ENCODE measurements at regions not wholly inside any gene's neighbourhood (a gene's known extent, or its start where the extent isn't known, plus 50 kb on each side); places are given as distances from the start of the nearest gene placed in this dataset.
"Not testable (repeated sequence)": the region's sequence is repeated elsewhere in the genome, so short reads cannot be mapped to it uniquely, and the experiment has no call there.

DNA sequence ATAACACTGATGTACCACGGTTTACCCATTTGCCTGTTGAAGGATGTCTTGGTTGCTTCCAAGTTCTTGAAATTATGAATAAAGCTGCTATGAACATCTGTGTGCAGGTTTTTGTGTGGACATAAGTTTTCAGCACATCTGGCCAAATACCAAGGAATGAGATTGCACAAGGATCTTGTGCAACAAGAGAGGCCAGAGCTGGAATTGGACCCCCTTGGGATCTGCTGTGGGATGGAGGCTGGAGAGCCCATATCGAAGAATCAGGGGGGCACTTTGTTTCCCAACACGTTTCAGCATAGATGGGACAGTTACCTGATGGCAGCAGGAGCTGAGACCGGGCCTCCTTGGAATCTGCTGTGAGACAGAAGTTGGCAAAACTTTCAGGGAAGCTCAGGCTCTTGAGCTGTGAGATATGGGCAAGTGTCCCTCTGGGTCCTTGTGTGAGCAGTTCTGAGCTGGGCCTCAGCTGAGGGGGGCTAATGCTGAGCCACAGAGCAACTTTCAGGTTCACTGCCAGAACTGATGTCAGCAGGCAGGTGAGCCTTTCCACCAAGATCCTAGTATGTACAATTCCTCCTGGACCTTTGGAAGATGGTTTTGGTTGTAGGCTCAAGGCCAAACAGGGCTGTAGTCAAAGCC lies 115.2 kb upstream of the RAB18 start:
- DNase-seq, result peak; percentile 12 to 22

DNA sequence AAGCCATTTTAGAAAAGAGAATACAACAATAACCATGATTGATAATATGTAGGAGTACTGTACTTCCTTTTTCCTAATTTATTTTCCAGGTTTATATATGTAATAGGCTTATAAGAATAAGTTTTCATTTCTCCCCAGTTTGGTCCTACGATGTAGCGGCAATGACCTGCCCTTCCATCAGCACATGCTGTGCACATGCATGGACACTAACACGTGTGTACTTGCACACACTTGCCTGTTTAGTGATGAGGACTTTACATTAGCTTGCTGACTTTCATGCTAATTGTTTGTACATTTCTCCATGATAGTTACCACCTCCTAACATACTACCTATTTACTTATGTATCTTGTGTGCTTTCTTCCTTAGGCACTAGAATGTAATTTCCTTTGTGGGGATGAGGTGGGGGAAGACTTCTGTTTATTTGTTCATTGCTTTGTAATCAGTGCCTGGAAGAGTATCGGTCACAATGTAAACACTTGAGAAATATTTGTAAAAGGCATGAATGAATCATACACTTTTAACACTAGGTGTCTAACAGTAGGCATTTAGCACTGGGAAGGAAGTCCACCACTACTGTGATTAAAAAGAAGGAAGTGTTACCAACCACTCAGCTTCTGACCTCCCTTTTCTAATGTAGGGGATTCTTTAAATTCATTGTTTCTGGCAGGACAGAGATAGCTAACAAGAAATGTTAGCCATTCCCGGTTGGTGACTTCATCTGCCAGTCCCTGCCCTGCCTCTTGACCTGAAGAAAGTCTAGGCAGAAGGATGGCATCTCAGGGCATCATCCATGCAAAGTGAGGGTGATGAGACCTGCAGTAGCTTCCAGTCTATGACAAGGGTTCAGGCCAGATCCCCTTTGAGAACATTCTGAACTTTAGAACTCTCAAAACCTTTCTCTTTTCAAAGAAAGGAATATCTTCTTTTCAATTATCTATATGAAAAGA lies 120.2 kb upstream of the RAB18 start:
- no peak for DNase-seq

DNA sequence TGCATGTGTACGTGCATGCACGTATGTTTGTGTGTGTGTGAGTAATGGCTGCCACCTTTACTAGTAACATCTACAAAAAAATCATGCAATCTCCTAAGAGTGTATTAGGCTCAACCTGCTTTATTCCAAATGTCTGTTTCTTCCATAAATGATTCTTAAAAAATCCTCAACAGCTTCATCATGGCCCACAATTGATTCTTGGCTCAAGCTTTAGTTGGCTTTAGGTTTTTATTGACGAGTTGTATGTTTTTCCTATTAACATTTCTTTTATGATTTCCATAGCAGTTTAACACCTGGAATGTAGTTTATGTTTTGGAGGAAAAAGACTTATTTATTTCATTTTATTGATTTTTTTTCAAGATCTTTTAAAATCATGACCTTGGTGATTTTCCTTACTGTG lies 121.9 kb upstream of the RAB18 start:
- no peak for DNase-seq

DNA sequence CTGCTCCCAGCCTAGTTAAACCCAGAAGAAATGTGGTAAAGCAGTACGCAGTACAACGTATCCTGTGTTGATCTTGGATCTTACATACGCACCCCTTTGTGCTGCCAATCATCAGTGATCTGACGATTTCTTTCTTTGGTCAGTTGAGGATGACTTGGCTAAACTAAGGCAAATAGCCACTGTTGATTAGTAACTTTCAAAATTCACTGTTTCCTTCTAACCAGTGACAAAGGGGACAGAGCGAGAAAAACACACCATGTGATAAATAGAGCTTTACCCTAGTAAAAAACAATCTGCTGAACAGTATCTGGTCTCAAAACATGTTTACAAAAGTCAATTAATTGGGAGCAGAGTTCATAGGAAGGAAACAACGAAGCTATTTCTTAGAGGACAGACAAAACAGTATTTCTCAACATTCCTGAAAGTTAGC lies 123.2 kb upstream of the RAB18 start:
- no peak for DNase-seq

DNA sequence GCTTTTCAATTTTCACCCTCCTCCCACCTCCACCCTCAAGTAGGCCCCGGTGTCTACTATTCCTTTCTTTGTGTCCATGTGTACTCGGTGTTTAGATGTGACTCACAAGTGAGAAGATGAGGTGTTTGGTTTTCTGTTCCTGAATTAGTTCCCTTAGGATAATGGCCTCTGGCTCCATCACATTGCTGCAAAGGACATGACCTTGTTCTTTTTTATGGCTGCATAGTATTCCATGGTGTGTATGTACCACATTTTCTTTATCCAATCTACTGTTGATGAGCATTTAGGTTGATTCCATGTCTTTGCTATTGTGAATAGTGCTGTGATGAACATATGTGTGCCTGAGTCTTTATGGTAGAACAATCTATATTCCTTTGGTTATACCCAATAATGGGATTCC lies 125.1 kb upstream of the RAB18 start:
- not testable (repeated sequence) for DNase-seq

DNA sequence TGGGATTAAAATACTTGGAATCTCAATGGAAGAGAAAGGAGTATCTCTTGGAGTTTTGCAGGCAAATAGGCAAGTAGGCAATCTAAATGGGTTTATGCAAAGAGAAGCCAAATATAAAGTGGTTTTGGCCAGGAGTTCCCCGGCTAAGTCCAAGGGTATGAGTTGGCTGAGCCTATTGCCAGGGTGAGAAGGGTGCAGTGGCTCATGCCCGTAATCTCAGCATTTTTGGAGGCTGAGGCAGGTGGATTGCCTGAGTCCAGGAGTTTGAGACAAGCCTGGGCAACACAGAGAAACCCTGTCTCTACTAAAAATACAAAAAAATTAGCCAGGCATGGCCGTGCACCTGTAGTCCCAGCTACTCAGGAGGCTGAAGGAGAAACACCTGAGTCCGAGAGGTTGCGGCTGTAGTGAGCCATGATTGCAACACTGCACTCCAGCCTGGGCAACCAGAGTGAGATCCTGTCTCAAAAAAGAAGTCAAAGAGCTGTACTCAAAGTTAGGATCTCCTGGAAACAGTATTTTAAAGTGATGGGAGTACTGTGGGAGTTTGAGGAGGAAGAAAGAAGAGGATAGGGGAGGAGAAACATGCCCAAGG lies 130.4 kb upstream of the RAB18 start:
- DNase-seq, result no peak

DNA sequence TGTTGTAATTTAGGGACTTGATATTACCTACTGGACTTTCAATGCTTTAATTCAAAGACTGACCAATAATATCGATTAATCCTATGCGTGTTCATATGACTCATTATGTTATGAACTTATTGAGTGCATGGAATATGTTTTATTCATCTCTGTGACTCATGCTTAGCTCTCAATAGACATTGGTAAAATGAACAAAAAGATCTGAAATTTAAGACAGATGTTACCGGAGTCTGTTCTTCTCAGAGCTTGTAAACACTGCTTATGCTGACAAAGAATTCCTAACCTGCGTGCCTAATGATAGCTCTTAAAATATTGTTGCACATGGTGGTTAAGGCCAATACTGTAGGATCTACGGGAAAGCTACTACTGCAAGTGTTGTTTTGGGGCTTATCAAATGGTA lies 131.5 kb upstream of the ACBD5 start:
- no peak for DNase-seq

DNA sequence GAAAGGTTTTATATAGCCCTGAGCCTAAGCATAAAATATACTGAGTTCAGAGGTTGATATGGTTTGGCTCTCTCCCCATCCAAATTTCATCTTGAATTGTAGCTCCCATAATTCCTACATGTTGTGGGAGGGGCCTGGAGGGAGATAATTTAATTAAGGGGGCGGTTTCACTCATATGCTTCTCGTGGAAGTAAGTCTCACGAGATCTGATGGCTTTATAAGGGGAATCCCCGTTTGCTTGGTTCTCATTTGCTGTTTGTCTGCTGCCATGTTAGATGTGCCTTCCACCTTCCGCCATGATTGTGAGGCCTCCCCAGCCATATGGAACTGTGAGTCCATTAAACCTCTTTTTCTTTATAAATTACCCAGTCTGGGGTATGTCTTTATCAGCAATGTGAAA lies 130.8 kb upstream of the ACBD5 start:
- not testable (repeated sequence) for DNase-seq

DNA sequence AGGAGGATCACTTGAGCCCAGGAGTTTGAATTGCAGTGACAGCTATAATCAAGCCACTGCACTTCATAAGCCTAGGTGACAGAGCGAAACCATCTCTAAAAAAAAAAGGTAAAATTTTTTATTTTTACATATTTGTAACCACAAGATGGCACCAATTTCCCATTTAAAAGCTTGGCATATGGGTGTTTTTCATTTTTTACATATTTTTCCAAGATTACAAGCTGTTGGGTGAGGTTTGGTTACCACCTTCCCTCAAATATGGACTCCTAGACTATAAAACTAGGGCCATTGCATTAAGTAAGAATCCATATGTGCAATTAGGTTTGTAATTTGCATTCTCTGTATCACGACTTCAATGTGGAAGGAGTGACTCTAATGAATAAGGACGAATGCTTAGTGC lies 129.3 kb upstream of the ACBD5 start:
- DNase-seq, result no peak

DNA sequence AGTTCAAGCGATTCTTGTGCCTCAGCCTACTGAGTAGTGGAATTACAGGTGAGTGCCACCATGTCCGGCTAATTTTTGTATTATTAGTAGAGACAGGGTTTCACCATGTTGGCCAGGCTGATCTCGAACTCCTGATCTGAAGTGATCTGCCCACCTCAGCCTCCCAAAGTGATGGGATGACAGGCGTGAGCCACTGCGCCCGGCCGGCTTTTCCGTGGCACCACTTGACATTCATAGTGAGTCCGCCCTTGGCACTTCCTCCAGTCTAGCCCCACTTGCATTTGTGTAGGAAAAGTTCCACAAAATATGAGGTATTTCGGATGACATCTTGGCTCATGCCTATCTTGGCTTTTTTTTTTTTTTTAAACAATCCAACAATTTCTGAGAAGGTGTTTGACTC lies 128.1 kb upstream of the ACBD5 start:
- no peak for DNase-seq

DNA sequence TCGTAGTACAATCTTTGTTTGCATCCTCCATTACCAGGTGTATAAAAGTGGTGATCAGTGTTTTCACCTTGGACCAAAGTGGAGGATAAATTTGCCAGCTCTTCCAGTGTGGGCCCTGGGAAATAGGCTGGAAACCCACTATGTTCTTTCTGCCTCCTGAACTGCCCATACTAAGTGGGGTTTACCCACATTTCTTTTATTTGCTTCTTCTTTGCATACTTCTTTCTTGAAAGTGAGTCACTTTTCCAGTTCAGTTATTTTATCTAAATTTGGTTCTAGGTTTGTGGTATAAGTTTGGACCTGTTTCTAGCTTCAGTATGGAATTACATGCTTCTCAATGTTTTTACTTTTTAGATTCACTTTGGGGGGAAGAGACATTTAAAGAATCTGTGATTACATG lies 126.2 kb upstream of the ACBD5 start:
- no peak for DNase-seq

DNA sequence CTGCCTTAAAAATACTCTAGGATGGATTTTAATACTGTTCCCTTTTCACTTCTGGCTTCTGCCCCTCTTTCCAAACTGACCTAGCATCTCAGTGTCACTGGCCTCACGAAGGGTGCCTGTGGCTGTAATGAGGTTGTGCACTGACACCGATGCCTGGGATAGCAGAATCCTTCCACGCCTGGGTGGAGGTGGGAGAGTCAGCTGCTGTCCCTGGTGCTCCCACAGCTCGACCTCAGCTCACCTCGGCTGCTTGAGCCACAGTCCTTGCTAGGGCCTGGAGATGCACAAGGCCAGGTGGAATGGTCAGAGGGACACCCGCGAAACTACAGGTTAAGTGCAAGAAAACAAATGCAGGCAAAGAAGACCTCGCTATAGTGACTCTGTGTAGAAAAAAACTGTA lies 123.4 kb upstream of the ACBD5 start:
- no peak for DNase-seq

DNA sequence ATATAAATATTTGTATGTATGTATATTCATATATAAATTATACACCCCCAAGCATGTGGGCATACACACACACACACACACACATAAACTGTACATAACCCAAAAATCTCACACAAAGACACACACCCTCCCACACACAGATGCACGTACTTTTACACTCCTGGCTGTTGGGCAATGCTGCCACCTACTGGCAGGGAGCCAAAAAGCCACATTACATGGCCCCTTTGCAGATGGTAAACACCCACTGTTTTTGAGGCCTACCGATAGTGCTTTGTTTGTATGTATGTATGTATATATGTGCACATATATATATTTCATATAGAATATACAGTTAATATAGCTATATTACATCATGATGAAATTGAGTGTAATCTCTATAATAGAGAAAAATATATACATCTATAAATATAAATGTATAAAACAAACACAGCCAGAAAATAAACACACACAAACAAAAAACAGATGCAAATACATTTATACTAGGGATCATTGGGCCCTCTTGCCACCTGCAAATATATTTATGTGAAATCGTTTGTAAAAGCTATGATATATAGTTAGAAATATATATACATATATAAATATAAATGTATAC lies 120.1 kb upstream of the ACBD5 start:
- DNase-seq, result peak; percentile 30 to 48

DNA sequence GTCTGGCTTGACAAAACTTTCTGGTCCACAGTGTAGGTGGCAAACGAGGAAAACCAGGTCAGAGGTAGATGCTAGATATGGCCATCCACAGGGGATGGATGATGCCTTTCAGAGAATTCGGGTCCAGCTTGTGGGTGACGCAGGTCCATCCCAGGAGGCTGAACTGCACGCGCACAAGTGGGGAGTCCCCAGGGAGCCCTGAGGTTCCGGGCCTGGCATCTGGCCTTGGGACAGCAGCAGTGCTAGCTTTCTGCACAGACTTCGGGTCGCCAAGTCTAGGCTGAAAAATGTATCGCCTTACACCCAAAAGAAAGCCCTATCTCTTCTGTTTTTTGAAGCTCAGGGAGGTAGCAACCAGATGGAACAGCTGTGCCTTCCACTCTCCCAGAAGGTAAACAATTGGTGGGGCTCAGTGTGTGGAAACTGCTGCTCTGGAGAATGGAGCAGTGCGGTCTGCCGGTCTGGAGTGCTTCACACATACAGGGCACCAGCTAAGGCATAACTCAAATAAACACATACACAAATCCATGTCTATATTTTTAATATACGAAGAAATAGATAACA lies 119.3 kb upstream of the ACBD5 start:
- DNase-seq, result no peak

DNA sequence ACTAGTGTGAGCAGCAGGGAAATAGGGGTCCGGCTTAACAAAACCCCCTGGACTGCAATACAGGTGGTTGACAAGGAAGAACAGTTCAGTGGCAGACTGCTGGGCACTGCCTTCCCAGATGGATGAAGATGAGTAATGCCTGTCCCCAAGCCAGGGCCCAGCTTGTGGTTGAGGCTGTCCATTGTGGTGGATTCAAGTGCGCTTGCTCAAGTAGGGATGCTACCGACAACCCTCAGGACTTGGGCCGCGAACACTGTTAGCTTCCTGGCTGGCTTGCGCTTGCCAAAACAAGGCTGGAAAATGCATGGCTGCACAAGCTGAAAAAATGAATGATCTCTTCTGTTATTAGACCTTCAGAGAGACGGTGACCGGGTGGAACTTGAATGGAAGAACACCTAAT lies 116.1 kb upstream of the ACBD5 start:
- DNase-seq, result no peak

DNA sequence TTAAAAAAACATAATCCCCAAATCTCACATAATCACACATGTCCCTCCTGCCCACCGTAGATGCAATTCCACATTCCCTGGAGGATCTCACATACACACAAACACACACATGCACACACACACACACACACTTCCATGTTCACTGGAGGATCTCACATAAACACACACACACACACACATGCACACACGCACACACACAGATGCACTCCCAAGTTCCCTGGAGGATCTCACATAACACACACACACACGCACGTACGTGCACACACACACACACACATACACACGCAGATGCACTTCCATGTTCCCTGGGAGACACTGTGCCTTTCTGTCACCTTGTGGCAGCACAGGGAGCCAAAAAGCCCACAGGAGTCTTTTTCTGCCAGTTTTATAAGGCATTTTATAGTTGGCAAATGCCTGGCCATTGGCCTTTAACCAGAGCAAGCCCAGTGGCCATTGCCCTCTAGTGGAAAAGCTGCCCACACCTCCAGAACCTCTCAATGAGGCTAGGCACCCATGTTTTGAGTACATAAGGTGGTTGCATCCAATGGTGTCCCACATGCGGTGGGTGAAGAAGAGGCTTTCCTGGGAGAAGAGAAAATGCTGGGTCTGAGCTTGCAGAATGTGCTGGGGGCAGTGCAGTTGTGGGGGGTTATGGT lies 115.4 kb upstream of the ACBD5 start:
- no peak for DNase-seq

DNA sequence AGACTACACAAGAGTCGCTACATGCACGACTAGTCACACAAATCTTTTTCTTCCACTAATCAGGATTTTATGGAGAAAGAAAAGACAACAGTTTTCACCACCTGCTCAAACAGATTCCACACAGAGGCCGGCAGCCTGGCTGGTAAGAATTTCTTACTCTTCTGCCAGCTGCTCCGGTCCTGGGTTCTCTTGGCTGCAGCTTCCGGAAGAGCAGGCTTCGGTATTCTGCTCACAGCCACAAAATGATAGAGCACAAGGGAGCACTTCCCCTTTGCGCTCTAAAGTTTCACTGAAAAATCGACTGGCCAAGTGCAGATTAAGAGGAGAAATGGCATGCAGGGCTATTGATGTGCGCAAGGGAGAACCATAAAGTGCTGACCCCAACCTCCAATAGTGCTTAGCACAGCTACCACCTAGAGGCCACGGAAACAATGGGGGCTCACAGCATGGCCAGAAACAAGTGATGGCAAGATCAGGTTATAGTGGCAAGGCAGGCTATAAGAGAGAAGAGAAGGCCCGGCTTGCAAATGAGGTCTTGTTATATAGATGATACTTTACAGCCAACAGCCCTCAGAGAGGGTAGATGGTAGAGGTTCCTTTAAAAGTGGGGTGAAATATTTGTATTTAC lies 114.2 kb upstream of the ACBD5 start:
- DNase-seq, result not testable (repeated sequence)

DNA sequence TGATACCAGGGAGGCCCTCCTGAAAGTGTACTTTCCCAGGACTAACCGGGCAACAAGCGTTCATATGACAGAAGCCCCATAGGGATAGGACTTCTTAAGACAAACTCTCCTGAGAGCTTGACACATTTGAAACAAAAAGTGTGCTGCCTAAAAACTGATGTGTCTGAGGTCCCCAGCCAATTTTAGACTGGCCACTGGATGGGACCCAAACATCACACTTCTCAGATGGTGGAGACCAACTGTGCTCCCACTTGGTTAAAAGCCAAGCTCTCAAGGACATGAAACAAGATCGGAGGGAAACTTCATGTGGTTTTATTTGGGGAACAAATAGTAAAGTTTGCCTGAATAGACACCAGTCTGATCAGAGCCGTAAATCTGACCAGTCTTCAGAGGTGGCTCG lies 113.5 kb upstream of the ACBD5 start:
- DNase-seq, result not testable (repeated sequence)

DNA sequence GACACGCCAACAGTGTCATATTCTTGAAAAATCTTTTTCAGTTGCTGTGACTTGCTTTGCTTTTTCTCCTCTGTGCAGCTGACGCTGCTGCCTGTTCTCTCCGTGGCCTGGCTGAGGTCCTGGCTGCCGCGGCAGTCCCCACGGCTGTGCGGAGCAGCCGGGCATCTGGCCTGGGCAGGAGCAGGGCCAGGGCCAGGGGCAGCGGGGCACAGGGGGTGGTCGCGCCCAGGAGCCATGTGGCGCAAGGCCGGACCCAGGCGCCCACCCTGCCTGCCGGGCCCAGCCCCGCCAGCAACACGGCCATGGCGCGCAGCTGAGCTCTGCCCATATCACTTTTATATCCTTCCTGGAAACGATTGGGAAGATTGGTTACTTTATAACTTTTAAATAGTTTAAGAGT lies 109.4 kb upstream of the ACBD5 start:
- DNase-seq, result no peak

DNA sequence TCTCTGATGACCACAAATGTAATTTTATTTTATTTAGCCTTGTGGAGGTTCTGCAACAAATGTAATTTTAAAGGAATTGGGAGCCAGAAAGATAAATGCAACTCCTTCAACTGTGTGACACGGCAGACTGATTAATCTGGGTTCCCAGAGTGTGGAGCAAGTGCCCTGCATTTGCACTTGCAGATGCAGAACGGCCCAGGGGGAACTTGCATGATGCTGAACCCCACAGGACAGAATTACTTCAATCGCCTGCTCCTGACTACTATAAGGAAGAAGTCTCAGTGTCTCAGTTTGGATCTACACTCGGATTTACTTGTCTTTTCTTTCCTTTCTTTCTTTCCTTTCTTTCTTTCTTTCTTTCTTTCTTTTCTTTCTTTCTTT lies 107.2 kb upstream of the ACBD5 start:
- not testable (repeated sequence) for DNase-seq

DNA sequence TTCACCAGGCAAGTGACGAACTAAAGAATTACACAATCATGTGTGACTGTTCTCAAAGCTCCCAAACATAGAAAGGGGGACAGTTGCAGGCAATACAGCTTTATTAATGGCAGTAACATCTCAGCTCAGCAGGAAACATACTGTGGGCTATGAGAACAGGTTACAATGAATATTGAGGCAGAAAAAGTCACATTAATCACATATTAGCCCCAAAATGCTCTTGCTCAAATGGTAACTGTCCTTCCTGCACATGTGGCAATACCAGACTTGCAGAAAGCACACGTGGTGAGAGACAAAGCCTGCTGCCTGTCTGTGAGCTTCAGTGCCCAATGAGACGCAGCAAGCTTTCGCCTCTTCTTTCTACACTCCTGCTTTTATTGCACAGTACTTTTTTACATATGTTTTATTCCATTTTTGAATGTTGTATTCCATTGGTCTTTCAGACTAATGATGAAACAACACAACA lies 104.9 kb upstream of the ACBD5 start:
- DNase-seq, result no peak

Measured in right lung (tissue), 2 donors.